K562 (cell line): ENCODE measurements at regions not wholly inside any gene's neighbourhood (a gene's known extent, or its start where the extent isn't known, plus 50 kb on each side); places are given as distances from the start of the nearest gene placed in this dataset.

Experiments used
- ATAC-seq: fragments of 200-7000 bp; cut with Tn5 transposase; 3 replicates; pipeline ENCODE4 v1.9.1; 2020; ENCODE audit warnings: moderate library complexity
- BruUV-seq: library from RNA; stranded (reverse); fragments of 400-500 nt; replicated peaks from 2 replicates; lab custom pipeline; 2021; lab: Mats Ljungman, UMichigan
- CTCF ChIA-PET: fragments of 300-600 bp; formaldehyde crosslinking; extraction: SDS; loops from one replicate; lab custom pipeline; 2021; ENCODE audit warnings: low intra/inter-chr PET ratio; lab: Yijun Ruan, JAX
- POLR2A ChIA-PET: fragments of 300-600, 350-650 bp; sonication (Branson Sonifier 250); formaldehyde crosslinking; extraction: SDS; loops from one replicate; lab custom pipeline; 2021; ENCODE audit warnings: antibody characterized with exemption, inconsistent platforms; lab: Yijun Ruan, JAX
- DNase-seq, 4 experiments: peaks; one replicate each; pipeline versions ENCODE4 v3.0.0 to v3.0.0-alpha.2; 2011 to 2018; ENCODE audit warnings: low spot score in 3 of 4, mixed read lengths in 3 of 4; ENCODE audit errors: extremely low read depth in 1 of 4
- FAIRE-seq: peaks from 2 replicates; lab custom pipeline; 2011; peaks lifted over from hg19 to GRCh38; lab: Jason Lieb, UNC
- H2AFZ ChIP-seq: 2 replicates; pipeline ENCODE4 v1.6.0; 2011; ENCODE audit warnings: low read depth, low read length, control low read depth, inconsistent platforms
- H3K27ac ChIP-seq: fragments of 200-600 bp; 3 replicates; pipeline ENCODE4 v1.8.0; 2011; ENCODE audit warnings: low read depth, mild to moderate bottlenecking, control low read depth, inconsistent platforms, low read length, moderate library complexity, mixed read lengths; ENCODE audit errors: extremely low read depth
- H3K27me3 ChIP-seq, 2 experiments: fragments of 300-600 bp in 1 of 2; 2 replicates in 1 of 2; 3 replicates in 1 of 2; pipeline versions ENCODE4 v1.6.0 to v1.8.0; 2011; ENCODE audit warnings: inconsistent platforms in 2 of 2, low read length in 2 of 2, mild to moderate bottlenecking in 1 of 2, mixed read lengths in 1 of 2, moderate library complexity in 1 of 2; ENCODE audit not compliant: control insufficient read depth in 2 of 2, insufficient read depth in 2 of 2
- H3K36me3 ChIP-seq: fragments of 300-600 bp; 3 replicates; pipeline ENCODE4 v1.8.0; 2011; ENCODE audit warnings: mild to moderate bottlenecking, low read length, inconsistent platforms; ENCODE audit not compliant: control insufficient read depth, insufficient read depth
- H3K4me1 ChIP-seq, 2 experiments: fragments of 200-600 bp in 1 of 2; replicated peaks in 1 of 2; 2 replicates in 1 of 2; 3 replicates in 1 of 2; pipeline versions ENCODE4 v1.5.1 to v1.8.0; 2011; ENCODE audit warnings: inconsistent platforms in 2 of 2, low read length in 2 of 2, mild to moderate bottlenecking in 1 of 2, mixed read lengths in 1 of 2, moderate library complexity in 1 of 2; ENCODE audit not compliant: control insufficient read depth in 2 of 2, insufficient read depth in 2 of 2
- H3K4me2 ChIP-seq: 2 replicates; pipeline ENCODE4 v1.6.1; 2011; ENCODE audit warnings: low read length, control low read depth, inconsistent platforms, mixed read lengths; ENCODE audit not compliant: insufficient read depth
- H3K4me3 ChIP-seq: fragments of 200-600 bp; sonication (generic), shearing (Covaris generic); 2 replicates; pipeline ENCODE4 v1.5.1; 2016; ENCODE audit warnings: control low read depth, inconsistent platforms
- H3K79me2 ChIP-seq: fragments of 200-600 bp; 3 replicates; pipeline ENCODE4 v1.8.0; 2011; ENCODE audit warnings: low read length, inconsistent platforms; ENCODE audit not compliant: control insufficient read depth, insufficient read depth
- H3K9ac ChIP-seq, 2 experiments: 2 replicates each; pipeline versions ENCODE4 v1.6.0 to v1.6.1; 2011; ENCODE audit warnings: low read depth in 2 of 2, low read length in 2 of 2, control low read depth in 1 of 2, inconsistent platforms in 1 of 2, mild to moderate bottlenecking in 1 of 2, mixed read lengths in 1 of 2; ENCODE audit not compliant: insufficient read depth in 1 of 2
- H3K9me1 ChIP-seq: one replicate; pipeline ENCODE4 v1.6.0; 2011; ENCODE audit warnings: inconsistent platforms, mild to moderate bottlenecking, low read length, moderate library complexity; ENCODE audit not compliant: control insufficient read depth, insufficient read depth
- H3K9me3 ChIP-seq: replicated peaks from 2 replicates; pipeline ENCODE4 v1.5.1; 2011; ENCODE audit warnings: low read depth, low read length, inconsistent platforms; ENCODE audit not compliant: control insufficient read depth, insufficient read depth
- H4K20me1 ChIP-seq: replicated peaks from 2 replicates; pipeline ENCODE4 v1.6.1; 2011; ENCODE audit warnings: low read length, inconsistent platforms, mixed read lengths; ENCODE audit not compliant: control insufficient read depth, insufficient read depth
- CHD2 ChIP-seq: IDR thresholded peaks from 2 replicates; pipeline ENCODE4 v1.6.1; 2011; ENCODE audit warnings: low read depth, low read length
- DPF2 ChIP-seq: fragments of 450-650 bp; IDR thresholded peaks from 2 replicates; pipeline ENCODE4 v1.6.1; 2016
- ETV6 ChIP-seq, 3 experiments: fragments of 150-350 bp in 1 of 3; sonication (generic) in 1 of 3; formaldehyde crosslinking in 1 of 3; IDR thresholded peaks; 2 replicates each; pipeline versions ENCODE4 v1.6.1 to v1.8.0; 2014 to 2022; ENCODE audit warnings: borderline replicate concordance in 2 of 3, low read depth in 2 of 3, antibody characterized with exemption in 1 of 3, low read length in 1 of 3, mild to moderate bottlenecking in 1 of 3, missing genetic modification reagents in 1 of 3
- FOS ChIP-seq: IDR thresholded peaks from 3 replicates; pipeline ENCODE4 v1.6.1; 2011; ENCODE audit not compliant: insufficient read length; ENCODE audit errors: extremely low read depth
- GATAD2B ChIP-seq: fragments of 450-650 bp; IDR thresholded peaks from 2 replicates; pipeline ENCODE4 v1.6.1; 2017; ENCODE audit warnings: mild to moderate bottlenecking, borderline replicate concordance
- MIER1 ChIP-seq: fragments of 450-650 bp; IDR thresholded peaks from 2 replicates; pipeline ENCODE4 v1.6.1; 2016; ENCODE audit warnings: antibody characterized with exemption, mild to moderate bottlenecking, low read depth
- MXI1 ChIP-seq: IDR thresholded peaks from 2 replicates; pipeline ENCODE4 v1.6.1; 2011; ENCODE audit warnings: low read depth, mild to moderate bottlenecking, improper control_type of control experiment, low read length
- NCOR1 ChIP-seq: fragments of 450-650 bp; IDR thresholded peaks from 2 replicates; pipeline ENCODE4 v1.6.1; 2016; ENCODE audit warnings: mild to moderate bottlenecking, moderate library complexity
- NFXL1 ChIP-seq: fragments of 450-650 bp; formaldehyde crosslinking; IDR thresholded peaks from 2 replicates; pipeline ENCODE4 v1.4.0; 2021; ENCODE audit warnings: mild to moderate bottlenecking
- OTX1 ChIP-seq: fragments of 450-650 bp; formaldehyde crosslinking; IDR thresholded peaks from 2 replicates; pipeline ENCODE4 v1.4.0; 2022; ENCODE audit warnings: mild to moderate bottlenecking
- TCF7L2 ChIP-seq: fragments of 150-350 bp; IDR thresholded peaks from 2 replicates; pipeline ENCODE4 v1.6.1; 2016; ENCODE audit warnings: low read depth, mild to moderate bottlenecking, low read length, moderate library complexity
- ZNF12 ChIP-seq: sonication (generic); formaldehyde crosslinking; IDR thresholded peaks from 2 replicates; pipeline ENCODE4 v1.4.0; 2020; ENCODE audit warnings: mild to moderate bottlenecking, missing genetic modification reagents
- WGBS: fragments of 100-300 bp; shearing (Covaris generic); methylation state at CpG from one replicate; pipeline ENCODE4 v1.1.6; 2016; ENCODE audit warnings: low coverage, mixed read lengths; ENCODE audit not compliant: insufficient coverage; ENCODE audit errors: missing lambda C conversion rate; 5-methylcytosine and 5-hydroxymethylcytosine counted together
- in situ Hi-C: fragments of 300-500 bp; cut with MboI; formaldehyde crosslinking; loops from 4 replicates; pipeline ENCODE4 v1.15.0; 2018; ENCODE audit warnings: inconsistent platforms, mixed read lengths
- intact Hi-C: fragments of 100-400 bp; cut with micrococcal nuclease; formaldehyde crosslinking; loops from 2 replicates; pipeline ENCODE4 v1.14.2; 2022
- TF ChIP-seq, protein P1 (sequence below): fragments of 450-650 bp; IDR thresholded peaks from 2 replicates; pipeline ENCODE4 v1.6.1; 2018; ENCODE audit not compliant: partially characterized antibody
- TF ChIP-seq, protein P2 (sequence below): fragments of 450-650 bp; IDR thresholded peaks from 2 replicates; pipeline ENCODE4 v1.6.1; 2016; ENCODE audit warnings: borderline replicate concordance
- TF ChIP-seq, protein P3 (sequence below), 2 experiments: fragments of 450-650 bp; IDR thresholded peaks; 2 replicates each; pipeline ENCODE4 v1.6.1; 2016

DNA sequence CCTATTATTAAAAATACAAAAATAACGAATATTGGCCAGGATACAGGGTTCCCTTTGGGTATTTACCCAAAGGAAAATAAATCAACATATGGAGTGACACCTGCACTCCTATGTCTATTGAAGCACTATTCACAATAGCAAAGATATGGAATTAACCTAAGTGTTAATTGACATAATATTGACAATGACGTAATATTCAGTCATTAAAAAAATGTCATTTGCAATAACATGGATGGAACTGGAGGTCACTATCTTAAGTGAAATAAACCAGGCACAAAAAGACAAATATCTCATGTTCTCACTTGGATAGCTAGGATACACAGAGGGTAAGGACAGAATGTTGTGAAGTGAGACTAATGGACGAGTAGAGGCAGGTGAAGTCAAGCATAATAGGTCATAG, 326.3 kb upstream of the PTGER4 start:
- no peak for FAIRE-seq
- CTCF ChIA-PET, result no interaction called here
- DNase-seq, result no peak
- Histone ChIP-seq H3K9me3 (no peaks in the 10 kb centered on the region), H3K9ac (no peak overlapping the region), H2AFZ (no peak overlapping the region), H3K4me1 (no peaks in the 10 kb centered on the region), H3K27me3 (no peaks in the 10 kb centered on the region), H3K9me1 (no peaks in the 10 kb centered on the region), H3K27ac (no peak overlapping the region), H3K79me2 (no peaks in the 10 kb centered on the region), H4K20me1 (no peaks in the 10 kb centered on the region), H3K4me2 (no peak overlapping the region), H3K36me3 (no peaks in the 10 kb centered on the region), H3K4me3 (no peak overlapping the region)
- in situ Hi-C loops, result no loop called here
- POLR2A ChIA-PET, result interaction anchor here (0.8 kb wide), 1 partner anchor 381 kb away, joined by 3 read pairs; no protein-coding TSS in a partner anchor
- no peak for ATAC-seq
- no TSS peak for BruUV-seq
- intact Hi-C loops, result no loop called here
- 0% methylated on average over 3 of the region's 3 CpGs for WGBS
- no peak for TF ChIP-seq FOS
- no peak for TF ChIP-seq ZNF12 (CRISPR knock-in tag)
- no peak for TF ChIP-seq CHD2
- no peak for TF ChIP-seq NCOR1
- TF ChIP-seq NFXL1 (CRISPR knock-in tag), result no peak
- no peak for TF ChIP-seq DPF2
- no peak for TF ChIP-seq MXI1
- TF ChIP-seq OTX1 (CRISPR knock-in tag), result no peak
- TF ChIP-seq, protein P1, sequence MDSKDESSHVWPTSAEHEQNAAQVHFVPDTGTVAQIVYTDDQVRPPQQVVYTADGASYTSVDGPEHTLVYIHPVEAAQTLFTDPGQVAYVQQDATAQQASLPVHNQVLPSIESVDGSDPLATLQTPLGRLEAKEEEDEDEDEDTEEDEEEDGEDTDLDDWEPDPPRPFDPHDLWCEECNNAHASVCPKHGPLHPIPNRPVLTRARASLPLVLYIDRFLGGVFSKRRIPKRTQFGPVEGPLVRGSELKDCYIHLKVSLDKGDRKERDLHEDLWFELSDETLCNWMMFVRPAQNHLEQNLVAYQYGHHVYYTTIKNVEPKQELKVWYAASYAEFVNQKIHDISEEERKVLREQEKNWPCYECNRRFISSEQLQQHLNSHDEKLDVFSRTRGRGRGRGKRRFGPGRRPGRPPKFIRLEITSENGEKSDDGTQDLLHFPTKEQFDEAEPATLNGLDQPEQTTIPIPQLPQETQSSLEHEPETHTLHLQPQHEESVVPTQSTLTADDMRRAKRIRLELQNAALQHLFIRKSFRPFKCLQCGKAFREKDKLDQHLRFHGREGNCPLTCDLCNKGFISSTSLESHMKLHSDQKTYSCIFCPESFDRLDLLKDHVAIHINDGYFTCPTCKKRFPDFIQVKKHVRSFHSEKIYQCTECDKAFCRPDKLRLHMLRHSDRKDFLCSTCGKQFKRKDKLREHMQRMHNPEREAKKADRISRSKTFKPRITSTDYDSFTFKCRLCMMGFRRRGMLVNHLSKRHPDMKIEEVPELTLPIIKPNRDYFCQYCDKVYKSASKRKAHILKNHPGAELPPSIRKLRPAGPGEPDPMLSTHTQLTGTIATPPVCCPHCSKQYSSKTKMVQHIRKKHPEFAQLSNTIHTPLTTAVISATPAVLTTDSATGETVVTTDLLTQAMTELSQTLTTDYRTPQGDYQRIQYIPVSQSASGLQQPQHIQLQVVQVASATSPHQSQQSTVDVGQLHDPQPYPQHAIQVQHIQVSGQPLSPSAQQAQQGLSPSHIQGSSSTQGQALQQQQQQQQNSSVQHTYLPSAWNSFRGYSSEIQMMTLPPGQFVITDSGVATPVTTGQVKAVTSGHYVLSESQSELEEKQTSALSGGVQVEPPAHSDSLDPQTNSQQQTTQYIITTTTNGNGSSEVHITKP, result no peak
- TF ChIP-seq, protein P2, sequence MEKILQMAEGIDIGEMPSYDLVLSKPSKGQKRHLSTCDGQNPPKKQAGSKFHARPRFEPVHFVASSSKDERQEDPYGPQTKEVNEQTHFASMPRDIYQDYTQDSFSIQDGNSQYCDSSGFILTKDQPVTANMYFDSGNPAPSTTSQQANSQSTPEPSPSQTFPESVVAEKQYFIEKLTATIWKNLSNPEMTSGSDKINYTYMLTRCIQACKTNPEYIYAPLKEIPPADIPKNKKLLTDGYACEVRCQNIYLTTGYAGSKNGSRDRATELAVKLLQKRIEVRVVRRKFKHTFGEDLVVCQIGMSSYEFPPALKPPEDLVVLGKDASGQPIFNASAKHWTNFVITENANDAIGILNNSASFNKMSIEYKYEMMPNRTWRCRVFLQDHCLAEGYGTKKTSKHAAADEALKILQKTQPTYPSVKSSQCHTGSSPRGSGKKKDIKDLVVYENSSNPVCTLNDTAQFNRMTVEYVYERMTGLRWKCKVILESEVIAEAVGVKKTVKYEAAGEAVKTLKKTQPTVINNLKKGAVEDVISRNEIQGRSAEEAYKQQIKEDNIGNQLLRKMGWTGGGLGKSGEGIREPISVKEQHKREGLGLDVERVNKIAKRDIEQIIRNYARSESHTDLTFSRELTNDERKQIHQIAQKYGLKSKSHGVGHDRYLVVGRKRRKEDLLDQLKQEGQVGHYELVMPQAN, result no peak
- TF ChIP-seq, protein P3, sequence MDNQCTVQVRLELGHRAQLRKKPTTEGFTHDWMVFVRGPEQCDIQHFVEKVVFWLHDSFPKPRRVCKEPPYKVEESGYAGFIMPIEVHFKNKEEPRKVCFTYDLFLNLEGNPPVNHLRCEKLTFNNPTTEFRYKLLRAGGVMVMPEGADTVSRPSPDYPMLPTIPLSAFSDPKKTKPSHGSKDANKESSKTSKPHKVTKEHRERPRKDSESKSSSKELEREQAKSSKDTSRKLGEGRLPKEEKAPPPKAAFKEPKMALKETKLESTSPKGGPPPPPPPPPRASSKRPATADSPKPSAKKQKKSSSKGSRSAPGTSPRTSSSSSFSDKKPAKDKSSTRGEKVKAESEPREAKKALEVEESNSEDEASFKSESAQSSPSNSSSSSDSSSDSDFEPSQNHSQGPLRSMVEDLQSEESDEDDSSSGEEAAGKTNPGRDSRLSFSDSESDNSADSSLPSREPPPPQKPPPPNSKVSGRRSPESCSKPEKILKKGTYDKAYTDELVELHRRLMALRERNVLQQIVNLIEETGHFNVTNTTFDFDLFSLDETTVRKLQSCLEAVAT (IDR thresholded peaks at IDR 0.05), result no peak
- TF ChIP-seq TCF7L2, result no peak
- TF ChIP-seq MIER1, result no peak
- no peak for TF ChIP-seq ETV6 (IDR thresholded peaks at IDR 0.05; ENCODE audit: borderline replicate concordance in 1 of 2, low read depth in 2 of 2, low read length in 1 of 2)
- TF ChIP-seq ETV6 (CRISPR knock-in tag; IDR thresholded peaks at IDR 0.05; ENCODE audit: borderline replicate concordance), result no peak
- TF ChIP-seq GATAD2B, result no peak
